Breast epithelium (tissue), 3 donors: ENCODE measurements at regions not wholly inside any gene's neighbourhood (a gene's known extent, or its start where the extent isn't known, plus 50 kb on each side); places are given as distances from the start of the nearest gene placed in this dataset.

Experiments
- POLR2A ChIP-seq: fragments of 450-650 bp; IDR thresholded peaks from one replicate; pipeline ENCODE4 v1.6.1; 2016; ENCODE audit warnings: antibody characterized with exemption, mild to moderate bottlenecking, moderate library complexity
- POLR2AphosphoS5 ChIP-seq, 3 donors: sonication (generic); formaldehyde crosslinking; IDR thresholded peaks; one replicate each; pipeline ENCODE4 v1.6.1; 2017; ENCODE audit warnings: antibody characterized with exemption in 3 of 3
- TF ChIP-seq, protein P1 (sequence below), 3 donors: fragments of 450-650 bp; IDR thresholded peaks; one replicate each; pipeline ENCODE4 v1.5.1; 2016 to 2017; ENCODE audit warnings: antibody characterized with exemption in 3 of 3, mild to moderate bottlenecking in 3 of 3, moderate library complexity in 3 of 3

DNA sequence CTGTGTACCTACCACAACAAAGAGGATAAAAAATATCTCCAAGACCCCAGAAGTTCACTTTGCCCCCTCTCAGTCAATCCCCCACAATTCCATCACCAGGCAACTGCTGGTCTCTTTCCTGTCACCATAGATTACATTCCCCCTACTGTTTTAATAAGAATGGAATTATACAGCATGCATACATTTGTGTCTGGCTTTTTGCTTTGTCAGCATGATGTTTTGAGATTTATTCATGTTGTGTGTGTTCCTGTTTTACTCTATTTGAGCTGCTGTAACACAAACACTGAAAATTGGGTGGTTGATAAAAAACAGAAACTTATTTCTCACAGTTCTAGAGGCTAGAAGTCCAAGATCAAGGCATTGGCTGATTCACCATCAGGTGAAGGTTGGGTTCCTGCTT lies 214.5 kb upstream of the IGFBP3 start:
- no peak for TF ChIP-seq POLR2A
- TF ChIP-seq, protein P1, sequence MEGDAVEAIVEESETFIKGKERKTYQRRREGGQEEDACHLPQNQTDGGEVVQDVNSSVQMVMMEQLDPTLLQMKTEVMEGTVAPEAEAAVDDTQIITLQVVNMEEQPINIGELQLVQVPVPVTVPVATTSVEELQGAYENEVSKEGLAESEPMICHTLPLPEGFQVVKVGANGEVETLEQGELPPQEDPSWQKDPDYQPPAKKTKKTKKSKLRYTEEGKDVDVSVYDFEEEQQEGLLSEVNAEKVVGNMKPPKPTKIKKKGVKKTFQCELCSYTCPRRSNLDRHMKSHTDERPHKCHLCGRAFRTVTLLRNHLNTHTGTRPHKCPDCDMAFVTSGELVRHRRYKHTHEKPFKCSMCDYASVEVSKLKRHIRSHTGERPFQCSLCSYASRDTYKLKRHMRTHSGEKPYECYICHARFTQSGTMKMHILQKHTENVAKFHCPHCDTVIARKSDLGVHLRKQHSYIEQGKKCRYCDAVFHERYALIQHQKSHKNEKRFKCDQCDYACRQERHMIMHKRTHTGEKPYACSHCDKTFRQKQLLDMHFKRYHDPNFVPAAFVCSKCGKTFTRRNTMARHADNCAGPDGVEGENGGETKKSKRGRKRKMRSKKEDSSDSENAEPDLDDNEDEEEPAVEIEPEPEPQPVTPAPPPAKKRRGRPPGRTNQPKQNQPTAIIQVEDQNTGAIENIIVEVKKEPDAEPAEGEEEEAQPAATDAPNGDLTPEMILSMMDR (IDR thresholded peaks at IDR 0.05), result no peak
- no peak for TF ChIP-seq POLR2AphosphoS5 (IDR thresholded peaks at IDR 0.05)
